ENCODE measurements at regions not wholly inside any gene's neighbourhood (a gene's known extent, or its start where the extent isn't known, plus 50 kb on each side); places are given as distances from the start of the nearest gene placed in this dataset.

GRCh38 chr5:155097995-155098394 lies 84.4 kb downstream of the KIF4B start:
- no peak for TF ChIP-seq CTCF (IDR thresholded peaks at IDR 0.05; ENCODE audit: extremely low read depth in 1 of 2, insufficient read depth in 1 of 2, low read depth in 1 of 2, low read length in 2 of 2)
- no peak for TF ChIP-seq FOS (IDR thresholded peaks at IDR 0.05; ENCODE audit: borderline replicate concordance, insufficient read depth, low read length)
- no peak for TF ChIP-seq EZH2 (IDR thresholded peaks at IDR 0.05; ENCODE audit: borderline replicate concordance, low read depth, low read length, severe bottlenecking)
- no peak for TF ChIP-seq GATA2 (IDR thresholded peaks at IDR 0.05; ENCODE audit: insufficient read depth, insufficient read length, low read depth, low read length)
- TF ChIP-seq MYC (IDR thresholded peaks at IDR 0.05; ENCODE audit: low read depth, low read length), result no peak

All from endothelial cell of umbilical vein (primary cell).